Lung (tissue), 11 donors: ENCODE measurements at regions not wholly inside any gene's neighbourhood (a gene's known extent, or its start where the extent isn't known, plus 50 kb on each side); places are given as distances from the start of the nearest gene placed in this dataset.

Source experiments
- ATAC-seq: fragments of 200-7000 bp; cut with Tn5 transposase; one replicate; pipeline ENCODE4 v1.9.1; 2020; ENCODE audit warnings: moderate number of reproducible peaks; ENCODE audit not compliant: insufficient read depth, low FRiP score
- DNase-seq, 3 donors: peaks; one replicate each; pipeline ENCODE4 v3.0.0-alpha.2; 2013 to 2017
- H3K27ac ChIP-seq, 2 donors: one replicate each; pipeline ENCODE4 v1.5.1; 2013; ENCODE audit warnings: mild to moderate bottlenecking in 2 of 2, moderate library complexity in 2 of 2, control low read depth in 1 of 2, inconsistent platforms in 1 of 2, low read depth in 1 of 2, low read length in 1 of 2
- H3K27me3 ChIP-seq, 3 donors: one replicate each; pipeline ENCODE4 v1.5.1; 2013; ENCODE audit warnings: low read length in 2 of 3; ENCODE audit not compliant: control insufficient read depth in 3 of 3, insufficient read depth in 3 of 3
- H3K36me3 ChIP-seq, 4 donors: one replicate each; pipeline ENCODE4 v1.5.1; 2013; ENCODE audit warnings: low read length in 4 of 4, mild to moderate bottlenecking in 1 of 4, moderate library complexity in 1 of 4; ENCODE audit not compliant: control insufficient read depth in 4 of 4, insufficient read depth in 4 of 4
- H3K4me1 ChIP-seq, 5 donors: one replicate each; pipeline ENCODE4 v1.5.1; 2013; ENCODE audit warnings: low read length in 5 of 5, mild to moderate bottlenecking in 2 of 5, moderate library complexity in 1 of 5; ENCODE audit not compliant: control insufficient read depth in 5 of 5, insufficient read depth in 5 of 5
- H3K4me3 ChIP-seq: one replicate; pipeline ENCODE4 v1.5.1; 2013; ENCODE audit warnings: mild to moderate bottlenecking, control low read depth, moderate library complexity
- H3K9ac ChIP-seq, 2 donors: one replicate each; pipeline ENCODE4 v1.5.1; 2013; ENCODE audit warnings: low read length in 2 of 2, control low read depth in 1 of 2; ENCODE audit not compliant: insufficient read depth in 1 of 2
- H3K9me3 ChIP-seq, 4 donors: one replicate each; pipeline ENCODE4 v1.5.1; 2013; ENCODE audit warnings: low read length in 3 of 4, mild to moderate bottlenecking in 1 of 4, moderate library complexity in 1 of 4; ENCODE audit not compliant: control insufficient read depth in 4 of 4, insufficient read depth in 3 of 4
- WGBS, 2 donors: extraction: QIAGEN DNeasy Blood & Tissue Kit; methylation state at CpG; one replicate each; pipeline ENCODE4 v1.1.7; 2013; 5-methylcytosine and 5-hydroxymethylcytosine counted together
- TF ChIP-seq, protein P1 (sequence below): IDR thresholded peaks from 2 replicates; pipeline ENCODE4 v1.5.1; 2012; ENCODE audit warnings: mild to moderate bottlenecking; ENCODE audit errors: control extremely low read depth, extremely low read depth
- donor health status: control.
- donor health status: control.
- donor health status: Bipolar disorder and iron deficiency.
- donor health status: healthy.
- donor health status: DM: yes; HTN: yes; CAD: no.

DNA sequence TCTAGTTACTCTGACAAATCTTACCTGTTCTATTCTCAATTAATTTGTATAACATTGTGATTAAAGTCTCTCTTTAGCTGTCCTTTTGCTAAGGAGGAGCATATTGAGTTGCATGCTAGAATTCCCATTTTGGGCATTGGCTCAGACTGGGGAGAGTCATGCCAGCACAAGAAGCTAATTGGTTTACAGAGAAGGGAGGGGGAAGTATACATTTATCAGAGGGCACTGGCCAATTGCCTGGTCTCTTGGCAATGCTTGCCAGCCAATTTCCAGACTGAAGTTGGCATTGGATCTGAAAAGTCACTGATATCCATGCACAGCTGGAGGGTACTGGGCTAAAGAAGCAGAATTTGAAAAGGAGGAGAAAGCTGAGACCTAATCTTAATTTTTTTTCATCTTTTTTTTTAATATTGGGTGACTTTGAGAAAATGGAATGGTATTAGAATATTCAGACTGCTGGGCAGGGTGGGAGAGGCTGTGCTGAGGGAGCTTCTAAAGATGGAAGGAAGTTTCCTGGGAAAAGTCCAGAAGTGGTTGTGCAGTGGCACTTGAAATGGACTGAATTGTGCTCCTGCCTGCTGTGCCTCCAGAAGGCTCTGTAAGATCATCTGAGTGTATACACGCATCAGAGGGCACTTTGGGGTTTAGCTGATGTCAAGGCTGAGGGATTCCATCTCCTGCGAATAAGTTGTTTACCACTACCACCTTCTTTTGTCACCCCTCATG is 365.2 kb upstream of the DPH6 start:
- ATAC-seq: no peak
- H3K27ac ChIP-seq: no peak overlapping the region
- 66 to 78% methylated on average over 2 of the region's 2 CpGs for WGBS, 2 donors

DNA sequence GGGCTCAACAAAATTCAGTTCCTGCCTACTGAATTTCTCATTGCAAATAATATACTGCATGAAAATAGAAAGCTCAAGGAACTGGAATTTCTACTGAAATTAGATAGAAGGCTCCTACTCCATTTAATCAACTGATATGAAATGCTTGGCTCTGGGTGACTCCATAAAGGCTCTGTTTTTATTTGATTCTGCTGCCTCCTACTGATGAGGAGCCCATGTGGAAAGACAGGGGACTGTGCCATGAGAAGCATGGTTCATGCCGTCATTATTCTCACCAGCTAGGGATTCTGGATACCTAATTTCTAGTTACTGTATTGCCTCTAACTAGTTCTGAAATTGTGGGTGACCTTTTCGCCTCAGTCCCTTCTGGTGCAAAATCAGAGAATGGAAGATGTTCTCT is 366.2 kb upstream of the DPH6 start:
- Histone ChIP-seq H3K9me3 (peaks cover 0 to 9% (median 2%) of the 10 kb centered on the region in 4 donors), H3K27ac (no peak overlapping the region), H3K4me3 (no peak overlapping the region), H3K27me3 (no peaks in the 10 kb centered on the region), H3K36me3 (no peaks in the 10 kb centered on the region), H3K9ac (no peak overlapping the region), H3K4me1 (peaks cover 0 to 5% (median 0%) of the 10 kb centered on the region in 5 donors)
- TF ChIP-seq, protein P1, sequence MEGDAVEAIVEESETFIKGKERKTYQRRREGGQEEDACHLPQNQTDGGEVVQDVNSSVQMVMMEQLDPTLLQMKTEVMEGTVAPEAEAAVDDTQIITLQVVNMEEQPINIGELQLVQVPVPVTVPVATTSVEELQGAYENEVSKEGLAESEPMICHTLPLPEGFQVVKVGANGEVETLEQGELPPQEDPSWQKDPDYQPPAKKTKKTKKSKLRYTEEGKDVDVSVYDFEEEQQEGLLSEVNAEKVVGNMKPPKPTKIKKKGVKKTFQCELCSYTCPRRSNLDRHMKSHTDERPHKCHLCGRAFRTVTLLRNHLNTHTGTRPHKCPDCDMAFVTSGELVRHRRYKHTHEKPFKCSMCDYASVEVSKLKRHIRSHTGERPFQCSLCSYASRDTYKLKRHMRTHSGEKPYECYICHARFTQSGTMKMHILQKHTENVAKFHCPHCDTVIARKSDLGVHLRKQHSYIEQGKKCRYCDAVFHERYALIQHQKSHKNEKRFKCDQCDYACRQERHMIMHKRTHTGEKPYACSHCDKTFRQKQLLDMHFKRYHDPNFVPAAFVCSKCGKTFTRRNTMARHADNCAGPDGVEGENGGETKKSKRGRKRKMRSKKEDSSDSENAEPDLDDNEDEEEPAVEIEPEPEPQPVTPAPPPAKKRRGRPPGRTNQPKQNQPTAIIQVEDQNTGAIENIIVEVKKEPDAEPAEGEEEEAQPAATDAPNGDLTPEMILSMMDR: no peak
- ATAC-seq: no peak
- WGBS, 2 donors: 85 to 89% methylated on average over 2 of the region's 2 CpGs
- DNase-seq: no peak

More for the DNA sequence above, 365.2 kb upstream of the DPH6 start:
- Histone ChIP-seq H3K36me3 (no peaks in the 10 kb centered on the region), H3K4me1 (peaks cover 0 to 5% (median 0%) of the 10 kb centered on the region in 5 donors), H3K4me3 (no peak overlapping the region), H3K9me3 (peaks cover 0 to 9% (median 2%) of the 10 kb centered on the region in 4 donors), H3K27me3 (no peaks in the 10 kb centered on the region), H3K9ac (no peak overlapping the region)
- TF ChIP-seq, protein P1: no peak
- DNase-seq: peak in 1 of 3 donors; percentile 5

DNA sequence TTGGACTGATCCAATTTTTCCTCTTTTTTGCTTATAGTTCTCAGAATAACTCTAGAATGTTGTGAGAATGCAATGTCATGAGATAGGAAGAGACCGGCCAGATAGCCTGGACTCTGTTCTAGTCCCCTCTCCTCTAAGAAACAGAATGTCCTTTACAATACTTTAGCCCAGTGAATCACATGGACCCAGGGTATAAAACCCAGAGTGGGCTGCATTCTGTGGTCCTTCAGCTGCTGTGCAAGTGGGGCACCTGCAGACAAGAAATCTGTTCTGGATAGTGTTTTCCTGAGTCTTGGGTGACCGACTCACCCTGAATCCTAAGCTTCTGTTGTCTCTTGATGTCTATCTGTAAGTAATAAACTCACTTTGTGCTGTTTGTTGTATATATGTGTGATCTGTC is 368.6 kb upstream of the DPH6 start:
- Histone ChIP-seq H3K27me3 (no peaks in the 10 kb centered on the region), H3K4me1 (peaks cover 0 to 5% (median 0%) of the 10 kb centered on the region in 5 donors), H3K9me3 (peaks cover 0 to 9% (median 2%) of the 10 kb centered on the region in 4 donors), H3K9ac (no peak overlapping the region), H3K36me3 (no peaks in the 10 kb centered on the region), H3K4me3 (no peak overlapping the region), H3K27ac (no peak overlapping the region)
- 89 to 98% methylated on average over 2 of the region's 2 CpGs for WGBS, 2 donors
- no peak for ATAC-seq
- TF ChIP-seq, protein P1: no peak
- no peak for DNase-seq
